Cardiac fibroblast (primary cell): ENCODE measurements at regions not wholly inside any gene's neighbourhood (a gene's known extent, or its start where the extent isn't known, plus 50 kb on each side); places are given as distances from the start of the nearest gene placed in this dataset.

ENCODE experiments used
- DNase-seq, 2 donors: peaks; one replicate each; pipeline versions ENCODE4 v3.0.0 to v3.0.0-alpha.2; 2010; ENCODE audit warnings: low read depth in 2 of 2
- H3K4me3 ChIP-seq, 2 donors: replicated peaks in 1 of 2; 1 replicate in 1 of 2; 2 replicates in 1 of 2; pipeline ENCODE4 v1.5.1; 2011; ENCODE audit warnings: low read depth in 2 of 2, low read length in 2 of 2, mild to moderate bottlenecking in 2 of 2, moderate library complexity in 1 of 2
- TF ChIP-seq, protein P1 (sequence below): IDR thresholded peaks from one replicate; pipeline ENCODE4 v1.5.1; 2011; ENCODE audit warnings: low read depth, mild to moderate bottlenecking, low read length, inconsistent platforms

DNA sequence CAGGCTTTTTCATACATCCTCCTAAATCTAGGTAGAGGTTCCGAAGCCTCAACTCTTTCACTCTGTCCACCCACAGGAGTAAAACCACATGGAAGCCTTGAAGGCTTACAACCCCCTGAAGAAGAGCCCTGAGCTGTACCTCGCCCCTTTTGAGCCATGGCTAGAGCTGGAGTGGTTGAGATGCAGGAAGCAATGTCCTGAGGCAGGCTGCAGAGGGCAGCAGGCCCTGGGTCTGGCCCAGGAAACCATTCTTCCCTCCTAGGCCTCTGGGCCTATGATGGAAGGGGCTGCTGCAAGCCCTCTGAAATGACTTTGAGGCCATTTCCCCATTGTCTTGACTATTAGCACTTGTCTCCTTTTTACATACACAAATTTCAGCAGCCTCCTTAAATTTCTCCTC is 1503.0 kb downstream of the KCNT2 start:
- H3K4me3 ChIP-seq: no peak overlapping the region
- no peak for DNase-seq
- TF ChIP-seq, protein P1, sequence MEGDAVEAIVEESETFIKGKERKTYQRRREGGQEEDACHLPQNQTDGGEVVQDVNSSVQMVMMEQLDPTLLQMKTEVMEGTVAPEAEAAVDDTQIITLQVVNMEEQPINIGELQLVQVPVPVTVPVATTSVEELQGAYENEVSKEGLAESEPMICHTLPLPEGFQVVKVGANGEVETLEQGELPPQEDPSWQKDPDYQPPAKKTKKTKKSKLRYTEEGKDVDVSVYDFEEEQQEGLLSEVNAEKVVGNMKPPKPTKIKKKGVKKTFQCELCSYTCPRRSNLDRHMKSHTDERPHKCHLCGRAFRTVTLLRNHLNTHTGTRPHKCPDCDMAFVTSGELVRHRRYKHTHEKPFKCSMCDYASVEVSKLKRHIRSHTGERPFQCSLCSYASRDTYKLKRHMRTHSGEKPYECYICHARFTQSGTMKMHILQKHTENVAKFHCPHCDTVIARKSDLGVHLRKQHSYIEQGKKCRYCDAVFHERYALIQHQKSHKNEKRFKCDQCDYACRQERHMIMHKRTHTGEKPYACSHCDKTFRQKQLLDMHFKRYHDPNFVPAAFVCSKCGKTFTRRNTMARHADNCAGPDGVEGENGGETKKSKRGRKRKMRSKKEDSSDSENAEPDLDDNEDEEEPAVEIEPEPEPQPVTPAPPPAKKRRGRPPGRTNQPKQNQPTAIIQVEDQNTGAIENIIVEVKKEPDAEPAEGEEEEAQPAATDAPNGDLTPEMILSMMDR: no peak

DNA sequence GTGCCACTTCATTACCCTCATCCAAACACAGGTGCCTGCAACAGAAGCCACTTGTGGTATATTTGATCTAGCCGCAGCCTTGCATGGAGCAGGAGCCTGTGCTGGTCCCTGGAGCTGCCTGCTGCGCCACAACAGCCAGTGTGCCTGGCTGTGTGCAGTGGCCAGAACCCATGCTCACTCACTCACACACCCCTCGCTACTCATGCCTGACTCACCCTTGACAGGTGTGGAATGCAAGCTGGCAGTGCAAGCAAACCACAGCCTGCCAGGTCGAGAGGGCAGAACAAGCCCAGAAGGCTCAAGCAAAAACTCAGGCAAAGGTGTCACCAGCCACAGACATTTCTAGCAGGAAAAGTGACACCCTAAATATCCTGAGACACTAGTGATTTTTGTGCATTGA is 1510.9 kb downstream of the KCNT2 start:
- TF ChIP-seq, protein P1: no peak
- DNase-seq: no peak
- H3K4me3 ChIP-seq: no peak overlapping the region

DNA sequence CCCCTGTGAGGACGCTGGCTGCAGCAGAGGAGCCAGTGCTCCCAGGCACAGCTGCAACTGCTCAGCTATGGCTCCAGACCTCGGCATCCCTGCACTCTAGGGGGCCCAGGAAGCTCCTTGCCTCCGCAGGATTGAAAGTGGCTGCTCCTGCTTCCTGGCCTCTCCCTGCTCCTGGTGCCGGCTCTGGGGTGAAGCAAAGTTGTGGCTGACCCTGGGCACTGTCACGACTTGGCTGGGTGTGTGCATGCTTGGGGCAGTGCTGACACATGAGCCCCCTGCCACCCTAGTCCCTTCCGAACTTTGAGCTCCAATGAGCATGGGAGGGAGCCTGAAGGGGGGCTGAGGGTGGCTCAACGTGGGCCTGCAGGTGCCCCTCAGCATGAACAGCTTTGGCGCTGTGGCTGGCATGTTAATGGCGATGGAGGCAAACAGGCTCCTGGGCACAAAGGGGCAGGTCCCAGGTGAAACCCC is 1512.2 kb downstream of the KCNT2 start:
- no peak overlapping the region for H3K4me3 ChIP-seq
- DNase-seq: no peak
- TF ChIP-seq, protein P1: no peak

DNA sequence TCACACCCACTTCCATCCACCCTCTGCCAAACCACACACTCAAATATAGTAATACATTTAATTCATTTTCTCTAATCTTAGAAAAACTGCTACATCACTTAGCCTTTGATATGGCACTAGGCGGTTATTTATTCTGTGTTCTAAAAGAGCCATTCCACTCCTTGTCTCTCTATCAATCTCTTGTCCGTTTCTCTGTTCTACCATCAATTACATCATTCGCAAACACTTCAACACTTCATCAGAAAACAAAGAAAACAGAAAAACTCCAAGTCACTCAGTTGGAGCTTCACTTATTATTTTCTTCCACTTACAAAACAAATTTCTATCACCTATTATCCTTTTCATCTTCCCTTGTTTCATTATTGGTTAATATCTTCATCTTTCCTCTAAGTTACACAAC is 1523.0 kb downstream of the KCNT2 start:
- DNase-seq: no peak
- no peak overlapping the region for H3K4me3 ChIP-seq
- TF ChIP-seq, protein P1: no peak

DNA sequence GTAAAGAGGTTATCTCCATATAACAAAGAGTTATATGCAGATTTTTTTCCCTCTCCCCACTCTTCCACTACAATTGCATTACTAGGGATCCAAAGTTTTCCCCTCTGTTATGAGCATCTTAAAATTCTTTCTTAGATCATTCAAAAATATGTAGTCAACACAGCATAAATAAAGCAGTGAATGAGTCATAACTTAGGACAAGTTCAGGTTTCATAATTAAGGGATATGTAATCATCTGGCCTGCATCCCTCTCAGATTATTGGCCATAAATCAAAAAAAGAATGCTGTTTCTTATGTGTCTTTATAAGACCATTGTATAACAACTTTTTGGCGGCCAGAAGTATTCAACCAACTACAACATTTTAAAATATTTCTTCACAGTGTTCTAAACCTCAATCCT is 1526.1 kb downstream of the KCNT2 start:
- TF ChIP-seq, protein P1: no peak
- no peak for DNase-seq
- H3K4me3 ChIP-seq: no peak overlapping the region

DNA sequence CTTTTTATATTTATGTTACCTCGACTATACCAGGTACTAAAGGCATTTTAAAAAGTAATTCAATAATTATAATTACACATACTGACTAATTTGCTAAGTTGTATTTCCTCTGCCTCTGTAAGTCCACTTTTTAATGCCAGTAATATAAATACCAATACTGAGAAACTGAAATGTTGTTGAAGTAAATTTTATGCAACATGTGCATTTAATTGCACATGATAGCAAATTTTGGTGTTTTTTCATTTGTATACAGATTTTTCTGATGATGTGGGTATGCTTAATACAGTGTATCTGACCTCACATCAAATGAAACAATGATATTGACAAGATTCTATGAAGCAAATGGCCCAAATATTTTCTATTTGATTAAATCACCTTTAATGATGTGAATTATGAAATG is 1531.6 kb downstream of the KCNT2 start:
- no peak overlapping the region for H3K4me3 ChIP-seq
- TF ChIP-seq, protein P1: no peak
- no peak for DNase-seq

DNA sequence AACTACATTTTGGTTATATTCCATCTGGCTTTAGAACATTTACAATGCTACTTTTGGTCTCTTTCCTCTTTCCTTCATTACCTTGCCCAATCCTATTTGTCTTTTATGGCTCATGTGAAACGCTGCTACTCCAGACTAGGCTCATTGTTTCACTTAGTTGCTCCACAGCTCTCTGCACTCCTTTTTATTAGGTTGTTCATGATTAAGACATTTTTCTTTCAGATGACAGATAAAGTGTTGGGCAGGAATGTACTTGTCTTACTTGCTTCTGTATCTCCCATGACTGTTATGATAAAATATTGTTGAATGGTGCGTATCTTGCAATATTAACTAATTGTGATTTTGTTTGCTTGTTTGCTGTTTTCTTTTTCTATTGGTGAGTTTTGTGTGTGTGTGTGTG is 1532.3 kb downstream of the KCNT2 start:
- H3K4me3 ChIP-seq: no peak overlapping the region
- no peak for DNase-seq
- TF ChIP-seq, protein P1: no peak
